MG63 (cell line): ENCODE measurements at regions not wholly inside any gene's neighbourhood (a gene's known extent, or its start where the extent isn't known, plus 50 kb on each side); places are given as distances from the start of the nearest gene placed in this dataset.

ENCODE experiments used
- DNase-seq: peaks from one replicate; pipeline ENCODE4 v3.0.0-alpha.2; 2020
- H3K27me3 ChIP-seq: fragments of 250-450 bp; sonication (Bioruptor Pico); 2 replicates; pipeline ENCODE4 v1.5.1; 2020; ENCODE audit warnings: mild to moderate bottlenecking, moderate library complexity
- H3K36me3 ChIP-seq: fragments of 250-450 bp; sonication (Bioruptor Pico); 2 replicates; pipeline ENCODE4 v1.5.1; 2020; ENCODE audit warnings: mild to moderate bottlenecking, moderate library complexity
- H3K4me3 ChIP-seq: fragments of 250-450 bp; sonication (Bioruptor Pico); 2 replicates; pipeline ENCODE4 v1.5.1; 2020; ENCODE audit warnings: mild to moderate bottlenecking, moderate library complexity
- H3K9me3 ChIP-seq: fragments of 250-450 bp; sonication (Bioruptor Pico); 2 replicates; pipeline ENCODE4 v1.5.1; 2020; ENCODE audit warnings: mild to moderate bottlenecking, moderate library complexity

- H3K27me3 ChIP-seq, result no peaks in the 10 kb centered on the region
- DNase-seq, result no peak
- no peaks in the 10 kb centered on the region for H3K9me3 ChIP-seq
- H3K36me3 ChIP-seq, result no peaks in the 10 kb centered on the region
- H3K4me3 ChIP-seq, result no peak overlapping the region
Measured at GRCh38 chr14:97010491-97011160, 213.4 kb downstream of the VRK1 start.

- DNase-seq, result no peak
- H3K27me3 ChIP-seq, result no peaks in the 10 kb centered on the region
- H3K9me3 ChIP-seq, result no peaks in the 10 kb centered on the region
- no peak overlapping the region for H3K4me3 ChIP-seq
- no peaks in the 10 kb centered on the region for H3K36me3 ChIP-seq
Measured at GRCh38 chr14:97013878-97014277, 216.7 kb downstream of the VRK1 start.

- Histone ChIP-seq H3K27me3 (no peaks in the 10 kb centered on the region), H3K36me3 (no peaks in the 10 kb centered on the region), H3K9me3 (no peaks in the 10 kb centered on the region), H3K4me3 (no peak overlapping the region)
- DNase-seq, result no peak
Measured at GRCh38 chr14:97021001-97021400, 223.8 kb downstream of the VRK1 start.

GRCh38 chr14:97021571-97022168 lies 224.5 kb downstream of the VRK1 start:
- no peaks in the 10 kb centered on the region for H3K9me3 ChIP-seq
- H3K27me3 ChIP-seq, result no peaks in the 10 kb centered on the region
- H3K36me3 ChIP-seq, result no peaks in the 10 kb centered on the region
- DNase-seq, result no peak
- H3K4me3 ChIP-seq, result no peak overlapping the region

GRCh38 chr14:97022741-97023140 lies 225.6 kb downstream of the VRK1 start:
- Histone ChIP-seq H3K27me3 (no peaks in the 10 kb centered on the region), H3K4me3 (no peak overlapping the region), H3K9me3 (no peaks in the 10 kb centered on the region), H3K36me3 (no peaks in the 10 kb centered on the region)
- no peak for DNase-seq

- DNase-seq, result no peak
- H3K36me3 ChIP-seq, result no peaks in the 10 kb centered on the region
- H3K9me3 ChIP-seq, result no peaks in the 10 kb centered on the region
- H3K27me3 ChIP-seq, result no peaks in the 10 kb centered on the region
- H3K4me3 ChIP-seq, result no peak overlapping the region
Measured at GRCh38 chr14:97023871-97024270, 226.7 kb downstream of the VRK1 start.

GRCh38 chr14:97024300-97024699 lies 227.1 kb downstream of the VRK1 start:
- Histone ChIP-seq H3K27me3 (no peaks in the 10 kb centered on the region), H3K36me3 (no peaks in the 10 kb centered on the region), H3K4me3 (no peak overlapping the region), H3K9me3 (no peaks in the 10 kb centered on the region)
- DNase-seq, result no peak

GRCh38 chr14:97025722-97026121 lies 228.5 kb downstream of the VRK1 start:
- no peaks in the 10 kb centered on the region for H3K9me3 ChIP-seq
- no peak overlapping the region for H3K4me3 ChIP-seq
- no peaks in the 10 kb centered on the region for H3K36me3 ChIP-seq
- DNase-seq, result no peak
- no peaks in the 10 kb centered on the region for H3K27me3 ChIP-seq

- no peaks in the 10 kb centered on the region for H3K9me3 ChIP-seq
- no peaks in the 10 kb centered on the region for H3K27me3 ChIP-seq
- DNase-seq, result no peak
- H3K36me3 ChIP-seq, result no peaks in the 10 kb centered on the region
- no peak overlapping the region for H3K4me3 ChIP-seq
Measured at GRCh38 chr14:97027256-97027999, 230.2 kb downstream of the VRK1 start.

GRCh38 chr14:97028382-97028781 lies 231.2 kb downstream of the VRK1 start:
- Histone ChIP-seq H3K9me3 (no peaks in the 10 kb centered on the region), H3K4me3 (no peak overlapping the region), H3K36me3 (no peaks in the 10 kb centered on the region), H3K27me3 (no peaks in the 10 kb centered on the region)
- no peak for DNase-seq

GRCh38 chr14:97029800-97030199 lies 232.6 kb downstream of the VRK1 start:
- Histone ChIP-seq H3K4me3 (no peak overlapping the region), H3K9me3 (no peaks in the 10 kb centered on the region), H3K27me3 (no peaks in the 10 kb centered on the region), H3K36me3 (no peaks in the 10 kb centered on the region)
- DNase-seq, result no peak

- no peak overlapping the region for H3K4me3 ChIP-seq
- H3K36me3 ChIP-seq, result no peaks in the 10 kb centered on the region
- H3K9me3 ChIP-seq, result no peaks in the 10 kb centered on the region
- DNase-seq, result no peak
- H3K27me3 ChIP-seq, result no peaks in the 10 kb centered on the region
Measured at GRCh38 chr14:97031530-97031929, 234.3 kb downstream of the VRK1 start.

GRCh38 chr14:97033556-97034081 lies 236.4 kb downstream of the VRK1 start:
- Histone ChIP-seq H3K4me3 (no peak overlapping the region), H3K9me3 (no peaks in the 10 kb centered on the region), H3K36me3 (no peaks in the 10 kb centered on the region), H3K27me3 (no peaks in the 10 kb centered on the region)
- no peak for DNase-seq

- Histone ChIP-seq H3K27me3 (no peaks in the 10 kb centered on the region), H3K4me3 (no peak overlapping the region), H3K9me3 (no peaks in the 10 kb centered on the region; the same call in 1 of the 2 replicates), H3K36me3 (no peaks in the 10 kb centered on the region)
- DNase-seq, result no peak
Measured at GRCh38 chr14:97036086-97036852, 239.1 kb downstream of the VRK1 start.

- no peak for DNase-seq
Measured at GRCh38 chr14:97039717-97040363, 242.7 kb downstream of the VRK1 start.

GRCh38 chr14:97046967-97047366 lies 249.8 kb downstream of the VRK1 start:
- H3K9me3 ChIP-seq, result no peaks in the 10 kb centered on the region
- DNase-seq, result no peak
- no peak overlapping the region for H3K4me3 ChIP-seq
- no peaks in the 10 kb centered on the region for H3K36me3 ChIP-seq
- H3K27me3 ChIP-seq, result no peaks in the 10 kb centered on the region

More at GRCh38 chr14:97039717-97040363, 242.7 kb downstream of the VRK1 start:
- Histone ChIP-seq H3K9me3 (no peaks in the 10 kb centered on the region; the same call in 1 of the 2 replicates), H3K4me3 (no peak overlapping the region), H3K36me3 (no peaks in the 10 kb centered on the region), H3K27me3 (no peaks in the 10 kb centered on the region)
